Stimulated activated CD4-positive, alpha-beta T cell treated with anti-CD3 and anti-CD28 coated beads, Interleukin-1b, Interleukin-23, amount 100 ng/mL, for 24 hours (primary cell): ENCODE measurements at regions not wholly inside any gene's neighbourhood (a gene's known extent, or its start where the extent isn't known, plus 50 kb on each side); places are given as distances from the start of the nearest gene placed in this dataset.
"Not testable (repeated sequence)": the region's sequence is repeated elsewhere in the genome, so short reads cannot be mapped to it uniquely, and the experiment has no call there.

Source experiments
- DNase-seq, 4 experiments: peaks; one replicate each; pipeline ENCODE4 v3.0.0-alpha.2; 2020; ENCODE audit warnings: low read depth in 4 of 4, low spot score in 1 of 4

- no peak for DNase-seq
These were observed 2695.0 kb upstream of the DEFB115 start for GRCh38 chr20:28562510-28562898.

- DNase-seq: not testable (repeated sequence)
These were observed 2694.5 kb upstream of the DEFB115 start for GRCh38 chr20:28562899-28563521.

GRCh38 chr20:28564024-28564423, 2693.4 kb upstream of the DEFB115 start:
- DNase-seq: not testable (repeated sequence)

DNA sequence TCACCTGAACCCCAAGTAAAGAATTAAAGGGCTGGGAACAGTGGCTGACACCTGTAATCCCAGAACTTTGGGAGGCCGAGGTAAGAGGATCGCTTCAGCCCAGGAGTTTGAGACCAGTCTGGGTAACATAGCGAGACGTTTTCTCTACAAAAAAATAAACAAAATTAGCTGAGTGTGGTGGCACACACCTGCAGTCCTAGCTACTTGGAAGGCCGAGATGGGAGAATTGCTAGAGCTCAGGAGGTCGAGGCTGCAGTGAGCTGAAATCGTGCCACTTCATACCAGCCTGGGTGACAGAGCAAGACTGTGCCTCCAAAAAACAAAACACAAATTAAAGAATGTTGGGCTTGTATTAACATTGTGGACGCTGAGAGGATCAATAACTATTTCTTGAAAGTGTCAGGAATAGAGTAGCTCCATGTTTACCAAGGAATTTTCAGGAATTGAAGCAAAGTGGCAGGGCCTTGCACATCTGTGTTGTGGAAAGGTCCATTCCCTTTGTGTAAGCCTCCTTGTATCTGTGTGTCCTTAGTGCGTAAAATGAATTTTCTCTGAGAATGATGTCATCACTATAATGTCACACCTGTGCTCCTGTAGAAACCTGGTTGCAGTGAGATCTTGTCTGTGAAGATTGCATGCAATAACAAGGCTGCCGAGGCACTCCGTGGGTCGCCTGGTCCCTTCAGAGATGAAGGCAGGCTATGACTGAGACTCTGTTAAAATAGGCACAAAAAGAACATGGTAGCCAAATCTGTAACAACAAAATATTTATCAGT, 2692.6 kb upstream of the DEFB115 start:
- DNase-seq: not testable (repeated sequence)

DNA sequence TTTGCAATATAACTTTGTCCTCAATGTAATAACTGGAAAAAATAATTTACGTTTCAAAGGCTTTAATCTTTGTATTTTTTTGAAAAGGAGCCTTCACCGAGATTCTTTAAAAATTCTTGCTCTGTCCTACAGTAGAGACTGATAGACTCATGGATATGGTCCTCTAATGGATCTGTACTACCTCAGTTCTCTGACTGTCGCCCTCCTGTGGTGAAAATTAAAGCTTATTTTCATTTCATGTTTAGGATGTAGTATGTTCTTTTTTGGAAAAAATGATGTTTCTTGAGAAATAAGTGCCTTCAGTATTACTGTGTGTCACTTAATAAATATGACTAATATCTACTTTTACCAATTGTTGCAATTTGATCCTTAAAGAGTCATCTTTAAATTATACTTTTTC, 2681.5 kb upstream of the DEFB115 start:
- DNase-seq: not testable (repeated sequence)

DNA sequence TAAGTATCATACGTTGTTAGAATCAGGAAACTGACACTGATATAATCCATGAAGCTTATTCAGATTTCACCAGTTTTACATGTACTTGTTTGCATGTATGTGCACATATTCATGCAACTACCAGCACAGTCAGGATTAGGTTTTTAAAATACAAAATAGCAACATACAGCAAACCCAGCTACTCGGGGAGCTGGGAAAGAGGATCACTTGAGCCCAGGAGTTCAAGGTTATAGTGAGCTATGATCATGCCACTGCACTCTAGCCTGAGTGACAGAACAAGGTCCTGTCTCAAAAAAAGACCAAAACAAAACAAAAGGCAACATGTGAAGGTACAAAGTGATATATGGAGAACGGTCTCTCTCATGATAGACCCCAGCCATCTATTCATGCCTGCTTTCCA, 2665.8 kb upstream of the DEFB115 start:
- DNase-seq: not testable (repeated sequence)

GRCh38 chr20:28593383-28593782, 2664.1 kb upstream of the DEFB115 start:
- DNase-seq: not testable (repeated sequence)

GRCh38 chr20:28594476-28594875, 2663.0 kb upstream of the DEFB115 start:
- not testable (repeated sequence) for DNase-seq

DNA sequence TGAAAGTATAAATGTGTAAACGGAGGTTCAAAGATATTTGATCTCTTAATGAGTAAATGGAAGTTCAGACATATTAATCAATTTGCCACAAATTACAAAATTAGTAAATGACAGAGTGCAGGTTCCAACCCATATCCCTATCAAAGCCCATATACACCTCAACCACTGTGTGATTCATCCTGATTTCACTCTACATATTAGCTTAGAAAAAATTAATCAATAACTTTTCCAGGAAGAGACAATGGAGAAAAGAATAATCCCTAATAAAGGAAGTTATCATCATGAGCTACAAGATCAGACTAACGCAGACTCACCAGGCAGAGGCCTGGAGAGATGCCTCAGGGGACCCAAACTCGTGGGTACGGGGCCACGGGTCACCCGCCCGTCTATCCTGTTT, 2655.5 kb upstream of the DEFB115 start:
- not testable (repeated sequence) for DNase-seq

GRCh38 chr20:28602403-28603217, 2654.9 kb upstream of the DEFB115 start:
- peak; percentile 35 to 67 (median 60) for DNase-seq

DNA sequence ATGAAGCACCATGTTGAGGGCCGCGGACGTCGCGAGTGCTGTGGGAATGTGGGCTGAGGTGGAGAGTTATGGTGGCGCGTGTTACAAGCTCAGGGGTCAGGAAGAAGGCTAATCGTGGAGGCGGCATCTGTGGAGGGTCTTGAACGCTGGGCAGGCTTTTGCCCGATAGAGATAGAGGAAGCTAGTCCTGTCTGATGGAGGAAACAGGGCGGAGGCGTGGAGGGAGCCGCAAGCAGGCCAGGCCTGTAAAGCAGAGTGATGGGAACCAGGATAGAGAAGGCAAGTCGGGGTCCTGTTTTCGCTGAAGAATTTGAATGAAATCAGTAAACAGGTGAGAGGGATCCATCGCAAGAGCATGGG, 2654.3 kb upstream of the DEFB115 start:
- not testable (repeated sequence) for DNase-seq

- no peak for DNase-seq
These were observed 2641.1 kb upstream of the DEFB115 start for GRCh38 chr20:28616354-28616753.

GRCh38 chr20:28619956-28620651, 2637.4 kb upstream of the DEFB115 start:
- not testable (repeated sequence) for DNase-seq

DNA sequence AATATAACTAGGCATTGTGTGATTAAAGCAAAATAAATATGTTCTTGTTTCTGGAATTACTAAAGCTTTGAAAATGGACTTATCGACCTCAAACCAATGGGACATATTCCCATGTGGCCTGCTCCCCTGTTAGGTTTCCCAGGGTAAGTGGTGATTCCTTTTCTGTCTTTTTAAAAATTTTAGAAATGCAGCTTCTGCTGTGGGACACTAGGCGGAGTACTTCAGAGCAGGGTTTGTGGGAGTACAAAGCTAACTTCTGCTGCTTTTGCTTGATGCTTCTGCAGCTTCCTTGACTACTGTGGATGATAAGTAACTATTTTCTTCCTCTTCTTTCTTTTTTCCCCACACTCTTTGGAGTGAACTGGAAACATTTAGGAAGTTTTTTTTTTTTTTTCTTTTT, 2632.4 kb upstream of the DEFB115 start:
- not testable (repeated sequence) for DNase-seq

- not testable (repeated sequence) for DNase-seq
These were observed 2616.6 kb upstream of the DEFB115 start for GRCh38 chr20:28640831-28641230.
